H1 (cell line): ENCODE measurements at regions not wholly inside any gene's neighbourhood (a gene's known extent, or its start where the extent isn't known, plus 50 kb on each side); places are given as distances from the start of the nearest gene placed in this dataset.

Experiments
- BCL11A ChIP-seq, 2 experiments: IDR thresholded peaks; one replicate each; pipeline ENCODE4 v1.6.1; 2011; ENCODE audit warnings: low read depth in 2 of 2, low read length in 2 of 2, mild to moderate bottlenecking in 2 of 2
- BRCA1 ChIP-seq: IDR thresholded peaks from 2 replicates; pipeline ENCODE4 v1.6.1; 2012; ENCODE audit warnings: low read depth, low read length, improper control_type of control experiment
- CEBPB ChIP-seq: IDR thresholded peaks from 2 replicates; pipeline ENCODE4 v1.6.1; 2012; ENCODE audit warnings: low read depth, low read length
- EP300 ChIP-seq, 2 experiments: IDR thresholded peaks; 1 replicate in 1 of 2; 2 replicates in 1 of 2; pipeline ENCODE4 v1.6.1; 2011 to 2012; ENCODE audit warnings: low read depth in 2 of 2, low read length in 2 of 2, mild to moderate bottlenecking in 2 of 2, borderline replicate concordance in 1 of 2, inconsistent platforms in 1 of 2, moderate library complexity in 1 of 2
- EZH2 ChIP-seq: fragments of 200-600 bp; sonication (generic); IDR thresholded peaks from 2 replicates; pipeline ENCODE4 v1.7.1; 2012; ENCODE audit warnings: low read depth, mild to moderate bottlenecking, moderate library complexity, low read length, inconsistent platforms; ENCODE audit not compliant: severe bottlenecking
- GTF2F1 ChIP-seq: IDR thresholded peaks from 2 replicates; pipeline ENCODE4 v1.6.1; 2012; ENCODE audit warnings: low read depth, low read length, improper control_type of control experiment, borderline replicate concordance
- JUN ChIP-seq: IDR thresholded peaks from 2 replicates; pipeline ENCODE4 v1.6.1; 2011; ENCODE audit warnings: low read depth, mild to moderate bottlenecking, improper control_type of control experiment, low read length
- POLR2A ChIP-seq, 2 experiments: IDR thresholded peaks; 1 replicate in 1 of 2; 2 replicates in 1 of 2; pipeline ENCODE4 v1.6.1; 2011; ENCODE audit warnings: low read depth in 2 of 2, low read length in 2 of 2, mild to moderate bottlenecking in 2 of 2; ENCODE audit errors: control extremely low read depth in 1 of 2
- TAF1 ChIP-seq: IDR thresholded peaks from 2 replicates; pipeline ENCODE4 v1.6.1; 2011; ENCODE audit warnings: mild to moderate bottlenecking, low read depth, low read length
- TF ChIP-seq, protein P1 (sequence below), 3 experiments: IDR thresholded peaks; 1 replicate in 2 of 3; 2 replicates in 1 of 3; pipeline versions ENCODE4 v1.5.1 to v1.6.1; 2011; ENCODE audit warnings: low read length in 3 of 3, mild to moderate bottlenecking in 3 of 3, inconsistent platforms in 2 of 3, low read depth in 1 of 3, moderate library complexity in 1 of 3; ENCODE audit not compliant: insufficient read depth in 1 of 3; ENCODE audit errors: control extremely low read depth in 1 of 3

- no peak for TF ChIP-seq TAF1
- TF ChIP-seq POLR2A (IDR thresholded peaks at IDR 0.05; ENCODE audit: control extremely low read depth in 1 of 2, low read depth in 2 of 2, low read length in 2 of 2), result no peak
- TF ChIP-seq EZH2, result no peak
- no peak for TF ChIP-seq BCL11A (IDR thresholded peaks at IDR 0.05; ENCODE audit: low read depth in 2 of 2, low read length in 2 of 2)
- TF ChIP-seq EP300 (IDR thresholded peaks at IDR 0.05; ENCODE audit: borderline replicate concordance in 1 of 2, low read depth in 2 of 2, low read length in 2 of 2), result no peak
- no peak for TF ChIP-seq JUN
- TF ChIP-seq, protein P1, sequence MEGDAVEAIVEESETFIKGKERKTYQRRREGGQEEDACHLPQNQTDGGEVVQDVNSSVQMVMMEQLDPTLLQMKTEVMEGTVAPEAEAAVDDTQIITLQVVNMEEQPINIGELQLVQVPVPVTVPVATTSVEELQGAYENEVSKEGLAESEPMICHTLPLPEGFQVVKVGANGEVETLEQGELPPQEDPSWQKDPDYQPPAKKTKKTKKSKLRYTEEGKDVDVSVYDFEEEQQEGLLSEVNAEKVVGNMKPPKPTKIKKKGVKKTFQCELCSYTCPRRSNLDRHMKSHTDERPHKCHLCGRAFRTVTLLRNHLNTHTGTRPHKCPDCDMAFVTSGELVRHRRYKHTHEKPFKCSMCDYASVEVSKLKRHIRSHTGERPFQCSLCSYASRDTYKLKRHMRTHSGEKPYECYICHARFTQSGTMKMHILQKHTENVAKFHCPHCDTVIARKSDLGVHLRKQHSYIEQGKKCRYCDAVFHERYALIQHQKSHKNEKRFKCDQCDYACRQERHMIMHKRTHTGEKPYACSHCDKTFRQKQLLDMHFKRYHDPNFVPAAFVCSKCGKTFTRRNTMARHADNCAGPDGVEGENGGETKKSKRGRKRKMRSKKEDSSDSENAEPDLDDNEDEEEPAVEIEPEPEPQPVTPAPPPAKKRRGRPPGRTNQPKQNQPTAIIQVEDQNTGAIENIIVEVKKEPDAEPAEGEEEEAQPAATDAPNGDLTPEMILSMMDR (IDR thresholded peaks at IDR 0.05; ENCODE audit: control extremely low read depth in 1 of 3, insufficient read depth in 1 of 3, low read depth in 1 of 3, low read length in 3 of 3), result no peak
- no peak for TF ChIP-seq GTF2F1
- no peak for TF ChIP-seq CEBPB
- TF ChIP-seq BRCA1, result no peak
Measured at GRCh38 chr11:107215010-107215409, 196.7 kb upstream of the GUCY1A2 start.
